ENCODE measurements at regions not wholly inside any gene's neighbourhood (a gene's known extent, or its start where the extent isn't known, plus 50 kb on each side); places are given as distances from the start of the nearest gene placed in this dataset.

DNA sequence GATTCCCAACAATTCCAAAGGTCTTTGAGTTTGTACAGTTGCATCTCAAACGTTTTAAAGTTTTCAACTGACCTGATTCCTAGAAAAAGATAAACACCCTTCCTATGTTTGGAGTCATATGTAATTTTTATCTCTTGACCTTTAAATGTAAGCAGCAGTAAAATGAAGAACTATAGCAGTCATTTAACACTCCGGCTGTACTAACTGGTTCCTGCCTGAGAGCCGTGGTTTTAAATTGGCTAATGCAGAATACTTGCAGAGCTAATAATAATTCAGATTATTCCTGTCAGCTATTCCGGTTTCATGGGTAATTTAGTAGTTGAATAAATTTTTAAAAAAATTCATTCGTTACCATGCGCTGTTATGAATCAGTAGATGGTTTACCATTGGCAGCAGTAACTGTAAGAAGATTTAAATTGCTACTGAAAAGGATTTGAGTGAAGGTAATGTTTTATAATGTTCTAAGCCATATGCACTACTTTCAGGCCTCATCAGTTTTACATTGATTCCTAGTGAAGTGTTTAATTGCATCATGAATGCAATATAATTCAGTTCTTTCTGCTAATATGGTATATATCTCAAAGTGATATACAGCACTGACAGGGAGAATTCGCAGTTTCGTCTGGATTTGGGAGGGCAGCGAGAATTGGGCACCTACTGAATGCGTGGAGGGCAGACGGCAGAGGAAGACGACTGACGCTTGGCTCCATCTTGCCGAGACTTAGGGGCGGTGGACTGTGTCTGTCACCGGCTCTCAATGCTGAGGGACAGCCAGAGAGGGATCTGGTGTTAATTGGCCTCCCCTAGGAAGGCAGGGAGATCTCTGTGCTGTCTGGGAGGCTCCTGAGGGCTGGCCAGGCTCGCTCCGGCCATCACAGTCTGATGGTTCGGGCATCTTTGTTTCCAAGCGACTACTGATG lies 217.7 kb downstream of the PHETA1 start:
- H3K4me2 ChIP-seq = no peak overlapping the region
- H3K4me3 ChIP-seq = no peak overlapping the region
- no peaks in the 10 kb centered on the region for H3K36me3 ChIP-seq (replicated peaks; ENCODE audit: insufficient read depth, low read depth)
- TF ChIP-seq EZH2 (IDR thresholded peaks at IDR 0.05; ENCODE audit: borderline replicate concordance) (no peak), EZH2phosphoT487 (IDR thresholded peaks at IDR 0.05; ENCODE audit: low read depth, severe bottlenecking, unreplicated experiment) (no peak)
- TF ChIP-seq, protein P1, sequence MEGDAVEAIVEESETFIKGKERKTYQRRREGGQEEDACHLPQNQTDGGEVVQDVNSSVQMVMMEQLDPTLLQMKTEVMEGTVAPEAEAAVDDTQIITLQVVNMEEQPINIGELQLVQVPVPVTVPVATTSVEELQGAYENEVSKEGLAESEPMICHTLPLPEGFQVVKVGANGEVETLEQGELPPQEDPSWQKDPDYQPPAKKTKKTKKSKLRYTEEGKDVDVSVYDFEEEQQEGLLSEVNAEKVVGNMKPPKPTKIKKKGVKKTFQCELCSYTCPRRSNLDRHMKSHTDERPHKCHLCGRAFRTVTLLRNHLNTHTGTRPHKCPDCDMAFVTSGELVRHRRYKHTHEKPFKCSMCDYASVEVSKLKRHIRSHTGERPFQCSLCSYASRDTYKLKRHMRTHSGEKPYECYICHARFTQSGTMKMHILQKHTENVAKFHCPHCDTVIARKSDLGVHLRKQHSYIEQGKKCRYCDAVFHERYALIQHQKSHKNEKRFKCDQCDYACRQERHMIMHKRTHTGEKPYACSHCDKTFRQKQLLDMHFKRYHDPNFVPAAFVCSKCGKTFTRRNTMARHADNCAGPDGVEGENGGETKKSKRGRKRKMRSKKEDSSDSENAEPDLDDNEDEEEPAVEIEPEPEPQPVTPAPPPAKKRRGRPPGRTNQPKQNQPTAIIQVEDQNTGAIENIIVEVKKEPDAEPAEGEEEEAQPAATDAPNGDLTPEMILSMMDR (IDR thresholded peaks at IDR 0.05; ENCODE audit: poor library complexity) = no peak
- DNase-seq (ENCODE audit: low spot score) = no peak
- H3K4me1 ChIP-seq (ENCODE audit: insufficient read depth) = peaks cover 5% of the 10 kb centered on the region
- H2AFZ ChIP-seq = no peak overlapping the region
- no peaks in the 10 kb centered on the region for H3K27me3 ChIP-seq
- H3K9me3 ChIP-seq (ENCODE audit: low read depth) = no peaks in the 10 kb centered on the region
- H3K27ac ChIP-seq = no peak overlapping the region
- no peaks in the 10 kb centered on the region for H4K20me1 ChIP-seq (ENCODE audit: insufficient read depth, poor library complexity, severe bottlenecking)
- no peaks in the 10 kb centered on the region for H3K79me2 ChIP-seq
- no peaks in the 10 kb centered on the region for H3K9me2 ChIP-seq (replicated peaks; ENCODE audit: insufficient read depth)
- 78% methylated on average over 20 of the region's 20 CpGs for WGBS (ENCODE audit: low lambda C conversion rate, missing lambda C conversion rate)

DNA sequence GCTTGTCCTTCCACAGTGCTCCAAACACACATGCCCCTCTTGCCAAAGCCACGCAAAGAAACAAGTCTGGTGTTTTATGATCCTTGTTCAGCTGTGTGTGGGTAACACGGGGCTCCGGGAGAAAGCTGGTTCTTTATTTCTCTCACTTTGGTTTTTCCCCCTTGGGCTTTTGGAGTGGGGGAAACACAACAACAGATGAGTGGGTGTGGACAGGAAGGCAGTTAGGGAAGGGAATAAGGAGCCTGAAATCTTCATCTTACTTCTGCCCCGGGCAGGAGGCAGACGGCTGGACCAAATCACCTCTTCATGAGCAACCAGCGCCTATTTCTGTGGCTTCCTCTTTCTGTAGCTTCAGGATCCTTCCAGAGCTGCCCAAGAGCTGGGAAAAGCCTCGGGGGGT lies 218.5 kb downstream of the PHETA1 start:
- Histone ChIP-seq H3K27me3 (no peaks in the 10 kb centered on the region), H3K27ac (no peak overlapping the region), H3K79me2 (no peaks in the 10 kb centered on the region), H3K9me2 (replicated peaks; ENCODE audit: insufficient read depth) (no peaks in the 10 kb centered on the region), H3K4me3 (no peak overlapping the region), H2AFZ (no peak overlapping the region), H3K4me1 (ENCODE audit: insufficient read depth) (peaks cover 5% of the 10 kb centered on the region), H3K4me2 (no peak overlapping the region), H3K36me3 (replicated peaks; ENCODE audit: insufficient read depth, low read depth) (no peaks in the 10 kb centered on the region), H3K9me3 (ENCODE audit: low read depth) (no peaks in the 10 kb centered on the region), H4K20me1 (ENCODE audit: insufficient read depth, poor library complexity, severe bottlenecking) (no peaks in the 10 kb centered on the region)
- TF ChIP-seq EZH2phosphoT487 (IDR thresholded peaks at IDR 0.05; ENCODE audit: low read depth, severe bottlenecking, unreplicated experiment) = no peak
- DNase-seq (ENCODE audit: low spot score) = no peak
- WGBS (ENCODE audit: low lambda C conversion rate, missing lambda C conversion rate) = 41% methylated on average over 7 of the region's 7 CpGs

DNA sequence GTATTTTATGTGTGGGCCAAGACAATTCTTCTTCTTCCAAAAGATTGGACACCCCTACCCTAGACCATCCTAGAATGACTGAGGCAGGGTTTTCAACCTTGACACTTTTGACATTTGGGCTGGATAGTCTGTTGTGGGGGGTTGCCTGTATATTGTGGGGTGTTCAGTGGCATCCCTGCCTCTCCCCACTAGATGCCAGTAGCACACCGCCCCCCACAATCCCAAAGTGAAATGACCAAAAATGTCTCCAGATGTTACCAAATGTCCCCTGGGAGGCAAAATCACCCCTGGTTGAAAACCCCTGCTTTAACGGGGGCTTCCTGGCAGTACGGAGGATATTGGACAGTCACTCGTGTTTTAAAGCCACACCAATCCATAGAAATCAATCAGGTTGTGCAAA lies 219.6 kb downstream of the PHETA1 start:
- Histone ChIP-seq H2AFZ (no peak overlapping the region), H3K4me2 (no peak overlapping the region), H3K36me3 (replicated peaks; ENCODE audit: insufficient read depth, low read depth) (no peaks in the 10 kb centered on the region), H3K27me3 (no peaks in the 10 kb centered on the region), H3K4me3 (no peak overlapping the region), H3K79me2 (no peaks in the 10 kb centered on the region), H4K20me1 (ENCODE audit: insufficient read depth, poor library complexity, severe bottlenecking) (no peaks in the 10 kb centered on the region), H3K9me2 (replicated peaks; ENCODE audit: insufficient read depth) (no peaks in the 10 kb centered on the region), H3K9me3 (ENCODE audit: low read depth) (no peaks in the 10 kb centered on the region), H3K4me1 (ENCODE audit: insufficient read depth) (peaks cover 5% of the 10 kb centered on the region), H3K27ac (no peak overlapping the region)
- WGBS (ENCODE audit: low lambda C conversion rate, missing lambda C conversion rate) = 85% methylated on average over 4 of the region's 4 CpGs
- TF ChIP-seq EZH2 (IDR thresholded peaks at IDR 0.05; ENCODE audit: borderline replicate concordance) (no peak), EZH2phosphoT487 (IDR thresholded peaks at IDR 0.05; ENCODE audit: low read depth, severe bottlenecking, unreplicated experiment) (no peak)
- TF ChIP-seq, protein P1 (IDR thresholded peaks at IDR 0.05; ENCODE audit: poor library complexity) = no peak
- DNase-seq (ENCODE audit: low spot score) = no peak

DNA sequence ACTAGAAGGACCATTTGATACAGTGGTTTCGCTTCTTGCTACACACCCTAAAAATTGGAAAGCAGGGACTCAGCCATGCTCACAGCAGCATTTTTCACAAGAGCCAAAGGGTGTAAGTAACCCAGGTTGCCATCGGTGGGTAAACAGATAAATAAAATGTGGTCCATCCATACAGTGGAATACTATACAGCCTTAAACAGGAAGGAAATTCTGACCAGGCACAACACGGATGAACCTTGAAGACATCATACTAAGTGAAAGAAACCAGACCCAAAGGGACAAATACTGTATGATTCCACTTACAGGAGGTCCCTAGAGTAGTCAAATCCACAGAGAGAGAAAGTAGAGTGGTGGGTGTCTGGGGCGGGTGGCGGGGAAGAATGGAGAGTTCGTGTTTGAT lies 220.9 kb downstream of the PHETA1 start:
- 98% methylated on average over 6 of the region's 6 CpGs for WGBS (ENCODE audit: low lambda C conversion rate, missing lambda C conversion rate)
- Histone ChIP-seq H2AFZ (no peak overlapping the region), H3K4me3 (no peak overlapping the region), H3K79me2 (no peaks in the 10 kb centered on the region), H3K4me2 (no peak overlapping the region), H3K27me3 (no peaks in the 10 kb centered on the region), H3K9me3 (ENCODE audit: low read depth) (no peaks in the 10 kb centered on the region), H3K36me3 (replicated peaks; ENCODE audit: insufficient read depth, low read depth) (no peaks in the 10 kb centered on the region), H3K9me2 (replicated peaks; ENCODE audit: insufficient read depth) (no peaks in the 10 kb centered on the region), H3K27ac (no peak overlapping the region), H3K4me1 (ENCODE audit: insufficient read depth) (peaks cover 5% of the 10 kb centered on the region), H4K20me1 (ENCODE audit: insufficient read depth, poor library complexity, severe bottlenecking) (no peaks in the 10 kb centered on the region)
- no peak for DNase-seq (ENCODE audit: low spot score)
- no peak for TF ChIP-seq EZH2phosphoT487 (IDR thresholded peaks at IDR 0.05; ENCODE audit: low read depth, severe bottlenecking, unreplicated experiment)
- TF ChIP-seq EZH2 (IDR thresholded peaks at IDR 0.05; ENCODE audit: borderline replicate concordance) = no peak
- TF ChIP-seq, protein P1 (IDR thresholded peaks at IDR 0.05; ENCODE audit: poor library complexity) = no peak

All from hepatocyte (in vitro differentiated cells).